H1 (cell line): ENCODE measurements at regions not wholly inside any gene's neighbourhood (a gene's known extent, or its start where the extent isn't known, plus 50 kb on each side); places are given as distances from the start of the nearest gene placed in this dataset.

Experiments used
- CTCF ChIA-PET: fragments of 300-600 bp; sonication (Branson Sonifier 250); formaldehyde crosslinking; loops from one replicate; lab custom pipeline; 2021; ENCODE audit not compliant: partially characterized antibody; lab: Charles Lee
- POLR2A ChIA-PET: fragments of 300-600 bp; sonication (Branson Sonifier 250); formaldehyde crosslinking; loops from one replicate; lab custom pipeline; 2021; ENCODE audit warnings: inconsistent platforms; ENCODE audit not compliant: partially characterized antibody; lab: Charles Lee
- DNase-seq, 2 experiments: peaks; one replicate each; pipeline versions ENCODE4 v3.0.0 to v3.0.0-alpha.2; 2010 to 2022; ENCODE audit warnings: low spot score in 2 of 2, low read depth in 1 of 2, mixed read lengths in 1 of 2
- FAIRE-seq: peaks from 2 replicates; lab custom pipeline; 2011; peaks lifted over from hg19 to GRCh38; lab: Jason Lieb, UNC
- H2AFZ ChIP-seq: 2 replicates; pipeline ENCODE4 v1.8.1; 2012; ENCODE audit warnings: low read length, inconsistent platforms
- H2AK5ac ChIP-seq: 2 replicates; pipeline ENCODE4 v1.6.1; 2013; ENCODE audit warnings: low read depth, low read length
- H2BK120ac ChIP-seq: replicated peaks from 2 replicates; pipeline ENCODE3; 2013; ENCODE audit warnings: low read depth, low read length, inconsistent platforms
- H2BK12ac ChIP-seq: 2 replicates; pipeline ENCODE4 v1.6.1; 2013; ENCODE audit warnings: low read depth, low read length
- H2BK15ac ChIP-seq: 2 replicates; pipeline ENCODE4 v1.6.1; 2013; ENCODE audit warnings: low read length
- H2BK20ac ChIP-seq: 2 replicates; pipeline ENCODE4 v1.6.1; 2013; ENCODE audit warnings: low read length
- H2BK5ac ChIP-seq: 2 replicates; pipeline ENCODE4 v1.6.1; 2013; ENCODE audit warnings: low read depth, low read length
- H3K14ac ChIP-seq: 2 replicates; pipeline ENCODE4 v1.6.1; 2013; ENCODE audit warnings: inconsistent platforms; ENCODE audit not compliant: insufficient read length
- H3K18ac ChIP-seq: 2 replicates; pipeline ENCODE4 v1.6.1; 2013; ENCODE audit warnings: low read length; ENCODE audit errors: extremely low read depth
- H3K23ac ChIP-seq: 2 replicates; pipeline ENCODE4 v1.6.1; 2013; ENCODE audit warnings: inconsistent platforms; ENCODE audit not compliant: insufficient read length
- H3K23me2 ChIP-seq: 2 replicates; pipeline ENCODE4 v1.6.1; 2013; ENCODE audit warnings: low read depth, low read length
- H3K27ac ChIP-seq: 2 replicates; pipeline ENCODE4 v1.6.1; 2011; ENCODE audit warnings: low read depth, low read length, inconsistent platforms
- H3K27me3 ChIP-seq, 4 experiments: replicated peaks in 1 of 4; 1 replicate in 1 of 4; 2 replicates in 3 of 4; pipeline versions ENCODE4 v1.6.1 to v1.8.1; 2011 to 2013; ENCODE audit warnings: low read length in 3 of 4, mild to moderate bottlenecking in 3 of 4, inconsistent platforms in 2 of 4, mixed read lengths in 2 of 4, moderate library complexity in 1 of 4; ENCODE audit not compliant: control insufficient read depth in 3 of 4, insufficient read depth in 3 of 4; ENCODE audit errors: extremely low read depth in 1 of 4
- H3K36me3 ChIP-seq, 4 experiments: 2 replicates each; pipeline versions ENCODE4 v1.6.1 to v1.8.1; 2011 to 2013; ENCODE audit warnings: mild to moderate bottlenecking in 4 of 4, low read length in 3 of 4, moderate library complexity in 2 of 4, control low read depth in 1 of 4, inconsistent platforms in 1 of 4; ENCODE audit not compliant: insufficient read depth in 4 of 4, control insufficient read depth in 2 of 4
- H3K4ac ChIP-seq: replicated peaks from 2 replicates; pipeline ENCODE3; 2013; ENCODE audit warnings: low read length, low read depth, mixed read lengths, inconsistent platforms; ENCODE audit not compliant: insufficient read length
- H3K4me1 ChIP-seq, 4 experiments: replicated peaks in 1 of 4; 1 replicate in 1 of 4; 2 replicates in 3 of 4; pipeline versions ENCODE4 v1.6.1 to v1.8.1; 2011 to 2013; ENCODE audit warnings: low read length in 3 of 4, inconsistent platforms in 2 of 4, mixed read lengths in 1 of 4; ENCODE audit not compliant: insufficient read depth in 4 of 4, control insufficient read depth in 3 of 4
- H3K4me2 ChIP-seq, 2 experiments: 2 replicates each; pipeline versions ENCODE4 v1.6.1 to v1.8.1; 2011 to 2013; ENCODE audit warnings: low read depth in 2 of 2, low read length in 2 of 2, control low read depth in 1 of 2, inconsistent platforms in 1 of 2, mild to moderate bottlenecking in 1 of 2; ENCODE audit not compliant: insufficient read depth in 1 of 2
- H3K4me3 ChIP-seq, 4 experiments: fragments of 200-600, 300-600 bp in 1 of 4; sonication (generic), shearing (Covaris generic), sonication (Bioruptor Twin) in 1 of 4; 2 replicates each; pipeline versions ENCODE4 v1.5.1 to v1.8.1; 2011 to 2016; ENCODE audit warnings: low read length in 4 of 4, low read depth in 3 of 4, control low read depth in 2 of 4, inconsistent platforms in 2 of 4, mild to moderate bottlenecking in 2 of 4, mixed read lengths in 1 of 4, moderate library complexity in 1 of 4; ENCODE audit not compliant: insufficient read depth in 2 of 4; ENCODE audit errors: extremely low read depth in 1 of 4
- H3K56ac ChIP-seq: replicated peaks from 2 replicates; pipeline ENCODE3; 2013; ENCODE audit warnings: low read depth, mild to moderate bottlenecking, mixed read lengths, low read length, inconsistent platforms; ENCODE audit not compliant: insufficient read length
- H3K79me1 ChIP-seq: 2 replicates; pipeline ENCODE4 v1.6.1; 2013; ENCODE audit warnings: low read depth, low read length, control low read depth
- H3K79me2 ChIP-seq, 2 experiments: 2 replicates each; pipeline versions ENCODE4 v1.6.1 to v1.8.1; 2012 to 2013; ENCODE audit warnings: low read length in 2 of 2, mild to moderate bottlenecking in 2 of 2, inconsistent platforms in 1 of 2; ENCODE audit not compliant: insufficient read depth in 2 of 2, control insufficient read depth in 1 of 2
- H3K9ac ChIP-seq, 4 experiments: replicated peaks in 1 of 4; 1 replicate in 1 of 4; 2 replicates in 3 of 4; pipeline versions ENCODE4 v1.6.1 to v1.8.1; 2011 to 2013; ENCODE audit warnings: low read depth in 3 of 4, low read length in 3 of 4, control low read depth in 2 of 4, mild to moderate bottlenecking in 2 of 4, moderate library complexity in 2 of 4, inconsistent platforms in 1 of 4; ENCODE audit errors: extremely low read depth in 1 of 4
- H3K9me3 ChIP-seq, 2 experiments: 2 replicates each; pipeline versions ENCODE4 v1.6.1 to v1.8.1; 2012 to 2013; ENCODE audit warnings: mild to moderate bottlenecking in 2 of 2, moderate library complexity in 2 of 2, control low read depth in 1 of 2, inconsistent platforms in 1 of 2, low read depth in 1 of 2, low read length in 1 of 2, mixed read lengths in 1 of 2; ENCODE audit not compliant: insufficient read depth in 2 of 2
- H4K20me1 ChIP-seq, 2 experiments: replicated peaks in 1 of 2; 2 replicates each; pipeline versions ENCODE3 to v1.8.1; 2011 to 2013; ENCODE audit warnings: inconsistent platforms in 2 of 2, low read length in 2 of 2, mild to moderate bottlenecking in 1 of 2; ENCODE audit not compliant: insufficient read depth in 2 of 2, control insufficient read depth in 1 of 2
- H4K5ac ChIP-seq: 2 replicates; pipeline ENCODE4 v1.6.1; 2013; ENCODE audit warnings: low read length, low read depth, mixed read lengths, inconsistent platforms; ENCODE audit not compliant: insufficient read length
- H4K8ac ChIP-seq: 2 replicates; pipeline ENCODE4 v1.8.0; 2013; ENCODE audit warnings: mild to moderate bottlenecking, moderate library complexity, low read length, inconsistent platforms; ENCODE audit not compliant: insufficient read depth; ENCODE audit errors: extremely low read depth
- H4K91ac ChIP-seq: replicated peaks from 2 replicates; pipeline ENCODE3; 2013; ENCODE audit warnings: low read length, mixed read lengths, inconsistent platforms; ENCODE audit not compliant: insufficient read length
- WGBS, 2 experiments: shearing (Covaris generic) in 1 of 2; methylation state at CpG; one replicate each; pipeline versions ENCODE4 v1.1.6 to v1.1.7; 2013 to 2015; ENCODE audit warnings: low lambda C conversion rate in 2 of 2, mixed read lengths in 2 of 2, inconsistent platforms in 1 of 2, low coverage in 1 of 2, missing lambda C conversion rate in 1 of 2; ENCODE audit not compliant: insufficient replicate concordance in 2 of 2, insufficient coverage in 1 of 2, insufficient read length in 1 of 2; ENCODE audit errors: extremely low coverage in 1 of 2, missing lambda C conversion rate in 1 of 2; 5-methylcytosine and 5-hydroxymethylcytosine counted together
- TF ChIP-seq, protein P1 (sequence below): fragments of 300-600 bp; sonication (generic); IDR thresholded peaks from 2 replicates; pipeline ENCODE4 v1.7.1; 2012; ENCODE audit warnings: low read length, moderate library complexity, mild to moderate bottlenecking, inconsistent platforms; ENCODE audit not compliant: insufficient replicate concordance

- Histone ChIP-seq H3K4me3 (no peak overlapping the region), H2BK12ac (no peak overlapping the region), H3K14ac (no peak overlapping the region), H3K9ac (no peak overlapping the region), H3K4ac (no peak overlapping the region), H3K23me2 (no peaks in the 10 kb centered on the region), H4K5ac (no peak overlapping the region), H3K27me3 (no peaks in the 10 kb centered on the region; a peak in 2 of 7 replicates), H2BK15ac (no peak overlapping the region), H3K36me3 (no peaks in the 10 kb centered on the region), H4K91ac (no peak overlapping the region), H2BK120ac (no peak overlapping the region), H3K18ac (no peak overlapping the region), H2AFZ (no peak overlapping the region), H4K8ac (no peak overlapping the region), H2AK5ac (no peak overlapping the region), H3K4me1 (peaks cover 0 to 14% (median 8%) of the 10 kb centered on the region in 4 experiments; a peak in 4 of 7 replicates), H3K23ac (no peak overlapping the region), H2BK5ac (no peak overlapping the region), H4K20me1 (no peaks in the 10 kb centered on the region), H3K79me1 (no peaks in the 10 kb centered on the region), H3K27ac (no peak overlapping the region), H2BK20ac (no peak overlapping the region), H3K4me2 (no peak overlapping the region), H3K9me3 (no peaks in the 10 kb centered on the region), H3K56ac (no peak overlapping the region), H3K79me2 (no peaks in the 10 kb centered on the region)
- 96% methylated on average over 12 of the region's 12 CpGs; no CpG with 5 or more reads in 1 of the 2 experiments for WGBS, 2 experiments
- CTCF ChIA-PET: no interaction called here
- POLR2A ChIA-PET: no interaction called here
- FAIRE-seq (no peak), DNase-seq (no peak)
- TF ChIP-seq, protein P1, sequence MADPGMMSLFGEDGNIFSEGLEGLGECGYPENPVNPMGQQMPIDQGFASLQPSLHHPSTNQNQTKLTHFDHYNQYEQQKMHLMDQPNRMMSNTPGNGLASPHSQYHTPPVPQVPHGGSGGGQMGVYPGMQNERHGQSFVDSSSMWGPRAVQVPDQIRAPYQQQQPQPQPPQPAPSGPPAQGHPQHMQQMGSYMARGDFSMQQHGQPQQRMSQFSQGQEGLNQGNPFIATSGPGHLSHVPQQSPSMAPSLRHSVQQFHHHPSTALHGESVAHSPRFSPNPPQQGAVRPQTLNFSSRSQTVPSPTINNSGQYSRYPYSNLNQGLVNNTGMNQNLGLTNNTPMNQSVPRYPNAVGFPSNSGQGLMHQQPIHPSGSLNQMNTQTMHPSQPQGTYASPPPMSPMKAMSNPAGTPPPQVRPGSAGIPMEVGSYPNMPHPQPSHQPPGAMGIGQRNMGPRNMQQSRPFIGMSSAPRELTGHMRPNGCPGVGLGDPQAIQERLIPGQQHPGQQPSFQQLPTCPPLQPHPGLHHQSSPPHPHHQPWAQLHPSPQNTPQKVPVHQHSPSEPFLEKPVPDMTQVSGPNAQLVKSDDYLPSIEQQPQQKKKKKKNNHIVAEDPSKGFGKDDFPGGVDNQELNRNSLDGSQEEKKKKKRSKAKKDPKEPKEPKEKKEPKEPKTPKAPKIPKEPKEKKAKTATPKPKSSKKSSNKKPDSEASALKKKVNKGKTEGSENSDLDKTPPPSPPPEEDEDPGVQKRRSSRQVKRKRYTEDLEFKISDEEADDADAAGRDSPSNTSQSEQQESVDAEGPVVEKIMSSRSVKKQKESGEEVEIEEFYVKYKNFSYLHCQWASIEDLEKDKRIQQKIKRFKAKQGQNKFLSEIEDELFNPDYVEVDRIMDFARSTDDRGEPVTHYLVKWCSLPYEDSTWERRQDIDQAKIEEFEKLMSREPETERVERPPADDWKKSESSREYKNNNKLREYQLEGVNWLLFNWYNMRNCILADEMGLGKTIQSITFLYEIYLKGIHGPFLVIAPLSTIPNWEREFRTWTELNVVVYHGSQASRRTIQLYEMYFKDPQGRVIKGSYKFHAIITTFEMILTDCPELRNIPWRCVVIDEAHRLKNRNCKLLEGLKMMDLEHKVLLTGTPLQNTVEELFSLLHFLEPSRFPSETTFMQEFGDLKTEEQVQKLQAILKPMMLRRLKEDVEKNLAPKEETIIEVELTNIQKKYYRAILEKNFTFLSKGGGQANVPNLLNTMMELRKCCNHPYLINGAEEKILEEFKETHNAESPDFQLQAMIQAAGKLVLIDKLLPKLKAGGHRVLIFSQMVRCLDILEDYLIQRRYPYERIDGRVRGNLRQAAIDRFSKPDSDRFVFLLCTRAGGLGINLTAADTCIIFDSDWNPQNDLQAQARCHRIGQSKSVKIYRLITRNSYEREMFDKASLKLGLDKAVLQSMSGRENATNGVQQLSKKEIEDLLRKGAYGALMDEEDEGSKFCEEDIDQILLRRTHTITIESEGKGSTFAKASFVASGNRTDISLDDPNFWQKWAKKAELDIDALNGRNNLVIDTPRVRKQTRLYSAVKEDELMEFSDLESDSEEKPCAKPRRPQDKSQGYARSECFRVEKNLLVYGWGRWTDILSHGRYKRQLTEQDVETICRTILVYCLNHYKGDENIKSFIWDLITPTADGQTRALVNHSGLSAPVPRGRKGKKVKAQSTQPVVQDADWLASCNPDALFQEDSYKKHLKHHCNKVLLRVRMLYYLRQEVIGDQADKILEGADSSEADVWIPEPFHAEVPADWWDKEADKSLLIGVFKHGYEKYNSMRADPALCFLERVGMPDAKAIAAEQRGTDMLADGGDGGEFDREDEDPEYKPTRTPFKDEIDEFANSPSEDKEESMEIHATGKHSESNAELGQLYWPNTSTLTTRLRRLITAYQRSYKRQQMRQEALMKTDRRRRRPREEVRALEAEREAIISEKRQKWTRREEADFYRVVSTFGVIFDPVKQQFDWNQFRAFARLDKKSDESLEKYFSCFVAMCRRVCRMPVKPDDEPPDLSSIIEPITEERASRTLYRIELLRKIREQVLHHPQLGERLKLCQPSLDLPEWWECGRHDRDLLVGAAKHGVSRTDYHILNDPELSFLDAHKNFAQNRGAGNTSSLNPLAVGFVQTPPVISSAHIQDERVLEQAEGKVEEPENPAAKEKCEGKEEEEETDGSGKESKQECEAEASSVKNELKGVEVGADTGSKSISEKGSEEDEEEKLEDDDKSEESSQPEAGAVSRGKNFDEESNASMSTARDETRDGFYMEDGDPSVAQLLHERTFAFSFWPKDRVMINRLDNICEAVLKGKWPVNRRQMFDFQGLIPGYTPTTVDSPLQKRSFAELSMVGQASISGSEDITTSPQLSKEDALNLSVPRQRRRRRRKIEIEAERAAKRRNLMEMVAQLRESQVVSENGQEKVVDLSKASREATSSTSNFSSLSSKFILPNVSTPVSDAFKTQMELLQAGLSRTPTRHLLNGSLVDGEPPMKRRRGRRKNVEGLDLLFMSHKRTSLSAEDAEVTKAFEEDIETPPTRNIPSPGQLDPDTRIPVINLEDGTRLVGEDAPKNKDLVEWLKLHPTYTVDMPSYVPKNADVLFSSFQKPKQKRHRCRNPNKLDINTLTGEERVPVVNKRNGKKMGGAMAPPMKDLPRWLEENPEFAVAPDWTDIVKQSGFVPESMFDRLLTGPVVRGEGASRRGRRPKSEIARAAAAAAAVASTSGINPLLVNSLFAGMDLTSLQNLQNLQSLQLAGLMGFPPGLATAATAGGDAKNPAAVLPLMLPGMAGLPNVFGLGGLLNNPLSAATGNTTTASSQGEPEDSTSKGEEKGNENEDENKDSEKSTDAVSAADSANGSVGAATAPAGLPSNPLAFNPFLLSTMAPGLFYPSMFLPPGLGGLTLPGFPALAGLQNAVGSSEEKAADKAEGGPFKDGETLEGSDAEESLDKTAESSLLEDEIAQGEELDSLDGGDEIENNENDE: no peak
These were observed 219.2 kb upstream of the PPP2R2D start for GRCh38 chr10:131681656-131682055.
